ENCODE measurements at regions not wholly inside any gene's neighbourhood (a gene's known extent, or its start where the extent isn't known, plus 50 kb on each side); places are given as distances from the start of the nearest gene placed in this dataset.
"Not testable (repeated sequence)": the region's sequence is repeated elsewhere in the genome, so short reads cannot be mapped to it uniquely, and the experiment has no call there.

DNA sequence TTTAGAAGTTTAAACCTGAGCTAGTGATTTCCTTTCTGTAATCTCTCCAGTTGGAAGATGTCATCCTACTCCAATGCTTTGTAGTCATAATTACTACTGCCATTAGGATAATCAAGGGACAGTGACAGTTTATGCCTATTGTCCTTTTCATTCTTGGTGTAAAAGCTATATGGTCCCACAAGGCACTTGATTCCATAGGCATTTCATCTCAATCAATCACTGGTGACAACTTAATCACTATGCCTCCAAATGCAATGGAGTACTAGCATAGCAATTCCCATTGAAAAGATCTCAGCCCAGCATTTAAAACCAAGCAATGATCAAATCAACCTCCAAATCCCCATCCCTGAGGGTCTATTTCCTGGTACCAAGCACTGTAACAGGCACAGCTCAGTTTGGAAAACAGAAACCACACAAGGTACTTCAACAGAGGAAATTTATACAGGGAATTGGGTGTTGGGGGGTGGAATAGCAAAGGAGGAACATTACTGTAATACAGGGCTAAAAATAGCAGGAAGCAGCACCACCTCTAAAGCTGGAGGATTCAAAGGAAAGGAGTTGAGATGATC, 51.0 kb downstream of the FHIP2A start:
- DNase-seq (ENCODE audit: low read depth): no peak

DNA sequence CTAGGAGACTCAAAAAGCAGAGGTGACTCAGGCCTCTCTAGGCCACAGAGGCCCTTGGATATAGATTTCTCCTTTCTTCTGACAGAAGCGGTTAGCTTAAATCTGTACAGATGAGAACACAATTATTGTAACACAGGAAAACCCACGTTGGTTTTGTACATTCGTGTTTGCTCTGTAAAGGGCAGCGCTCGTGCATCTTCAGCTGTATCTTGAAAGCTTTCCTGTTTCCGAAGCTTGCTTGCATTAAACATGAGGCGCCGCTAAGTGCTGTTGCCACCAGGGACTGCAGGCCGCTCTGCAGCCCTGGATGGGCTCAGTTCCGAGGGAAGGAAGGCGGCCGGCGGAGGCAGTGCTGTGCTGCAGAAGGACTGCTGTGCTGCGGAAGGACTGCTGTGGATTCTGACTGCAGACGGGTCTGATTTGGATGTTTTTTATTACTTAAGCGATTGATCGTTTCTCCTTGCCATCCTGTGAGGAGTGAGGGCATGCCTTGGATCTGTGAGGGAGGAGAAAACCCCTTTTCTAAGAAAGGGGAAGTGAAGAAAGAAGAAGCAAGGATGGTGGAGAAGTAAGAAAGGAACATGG, 53.3 kb downstream of the FHIP2A start:
- peak; percentile 35 for DNase-seq (ENCODE audit: low read depth)

DNA sequence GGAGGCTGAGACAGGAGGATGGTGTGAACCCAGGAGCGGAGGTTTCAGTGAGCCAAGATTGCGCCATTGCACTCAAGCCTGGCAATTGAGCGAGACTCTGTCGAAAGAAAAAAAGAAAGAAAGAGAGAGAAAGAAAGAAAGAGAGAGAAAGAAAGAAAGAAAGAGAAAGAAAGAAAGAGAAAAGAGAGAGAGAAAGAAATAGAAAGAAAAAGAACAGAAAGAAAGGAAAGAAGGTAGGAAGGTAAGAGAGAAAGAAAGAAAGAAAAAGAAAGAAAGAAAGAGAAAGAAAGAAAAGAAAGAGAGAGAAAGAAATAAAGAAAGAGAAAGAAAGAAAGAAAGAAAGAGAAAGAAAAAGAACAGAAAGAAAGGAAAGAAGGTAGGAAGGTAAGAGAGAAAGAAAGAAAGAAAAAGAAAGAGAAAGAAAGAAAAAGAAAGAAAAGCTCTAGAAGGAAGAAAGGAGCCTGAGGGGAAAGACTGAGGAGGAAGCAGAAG, 54.1 kb downstream of the FHIP2A start:
- not testable (repeated sequence) for DNase-seq (ENCODE audit: low read depth)

DNA sequence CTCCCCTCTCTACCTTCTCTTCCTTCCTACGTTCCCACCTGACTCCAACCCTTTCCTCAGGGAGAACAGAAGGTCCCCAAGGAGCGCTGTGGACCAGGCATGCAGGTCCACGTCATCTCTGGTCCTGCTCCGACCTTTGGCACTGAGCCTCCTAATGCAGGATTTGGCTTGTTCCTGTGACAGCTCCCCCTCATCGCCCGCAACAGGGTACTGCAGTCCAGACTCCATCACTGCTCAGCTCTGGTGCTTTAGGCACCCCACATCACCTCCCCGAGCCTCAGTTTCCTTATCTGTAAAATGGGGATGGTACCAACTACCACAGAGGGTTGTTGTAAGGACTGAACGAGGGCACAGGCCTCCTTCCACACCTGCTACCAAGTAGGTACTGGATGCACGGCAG, 54.6 kb downstream of the FHIP2A start:
- no peak for DNase-seq (ENCODE audit: low read depth)

DNA sequence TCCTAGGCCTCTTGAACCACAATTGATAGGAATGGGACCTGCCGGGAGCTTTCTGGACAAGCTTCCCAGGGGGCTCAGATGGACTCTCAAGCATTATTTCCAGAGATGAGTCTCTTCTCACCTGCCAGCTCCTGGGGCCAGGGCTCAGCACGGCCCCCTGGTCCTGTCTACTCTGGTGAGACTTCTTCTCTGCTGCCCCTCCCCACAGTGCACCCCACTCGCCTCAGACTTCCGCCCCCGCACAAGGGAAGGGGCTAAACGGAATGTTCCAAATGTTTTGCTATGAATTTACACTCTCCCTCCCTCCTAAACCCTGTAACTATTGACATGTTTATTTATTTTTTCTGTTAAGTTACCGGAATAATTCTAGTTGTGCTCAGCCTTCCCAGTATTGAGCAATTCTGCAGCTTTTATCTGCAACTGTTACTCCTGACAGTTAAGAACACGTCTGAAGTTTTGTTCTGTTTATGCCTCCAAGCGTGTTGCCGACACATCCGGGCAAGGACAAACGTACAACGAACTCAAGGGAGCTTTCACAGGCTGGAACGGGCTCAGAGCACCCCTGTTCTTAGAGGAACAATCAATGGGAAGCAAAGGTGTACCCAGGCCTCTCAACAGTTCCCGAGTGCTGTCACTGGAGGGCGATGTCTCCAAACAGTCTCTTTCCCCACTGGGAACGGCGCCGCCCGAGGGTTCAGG, 55.2 kb downstream of the FHIP2A start:
- DNase-seq (ENCODE audit: low read depth): peak; percentile 20

DNA sequence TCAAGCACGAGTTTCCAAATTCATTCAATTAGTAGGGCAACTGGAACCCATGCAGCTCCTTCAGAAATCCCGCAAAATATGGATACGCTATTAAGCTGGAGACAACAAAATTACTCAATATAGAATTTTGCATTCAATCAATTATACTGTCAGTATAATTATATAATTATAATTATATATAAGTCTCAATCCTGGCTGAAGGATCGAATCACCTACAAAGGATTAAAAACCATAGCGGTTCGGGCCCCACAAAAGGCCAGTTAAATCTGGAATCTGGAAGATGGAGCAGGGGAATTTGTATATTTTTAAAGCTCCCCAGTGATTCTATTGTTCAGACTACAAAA, 55.7 kb downstream of the FHIP2A start:
- no peak for DNase-seq (ENCODE audit: low read depth)

DNA sequence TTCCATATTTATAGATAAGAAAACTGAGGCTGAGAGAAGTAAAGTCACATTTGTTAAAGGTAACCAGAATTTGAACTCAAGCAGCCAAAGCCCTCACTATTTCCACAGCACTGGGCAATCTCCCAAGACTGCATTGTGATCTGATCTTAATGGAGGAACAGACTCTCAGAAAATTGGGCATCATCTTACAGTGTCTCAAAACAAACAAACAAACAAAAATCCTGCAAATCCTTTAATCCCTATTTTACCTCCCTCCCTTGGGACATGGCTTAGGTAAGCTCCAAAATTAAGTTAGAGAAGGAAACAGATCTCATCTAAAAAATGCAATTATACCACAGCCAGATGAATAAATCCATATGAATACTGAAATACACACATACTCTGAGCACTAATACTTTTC, 57.5 kb downstream of the FHIP2A start:
- peak; percentile 42 for DNase-seq (ENCODE audit: low read depth)

DNA sequence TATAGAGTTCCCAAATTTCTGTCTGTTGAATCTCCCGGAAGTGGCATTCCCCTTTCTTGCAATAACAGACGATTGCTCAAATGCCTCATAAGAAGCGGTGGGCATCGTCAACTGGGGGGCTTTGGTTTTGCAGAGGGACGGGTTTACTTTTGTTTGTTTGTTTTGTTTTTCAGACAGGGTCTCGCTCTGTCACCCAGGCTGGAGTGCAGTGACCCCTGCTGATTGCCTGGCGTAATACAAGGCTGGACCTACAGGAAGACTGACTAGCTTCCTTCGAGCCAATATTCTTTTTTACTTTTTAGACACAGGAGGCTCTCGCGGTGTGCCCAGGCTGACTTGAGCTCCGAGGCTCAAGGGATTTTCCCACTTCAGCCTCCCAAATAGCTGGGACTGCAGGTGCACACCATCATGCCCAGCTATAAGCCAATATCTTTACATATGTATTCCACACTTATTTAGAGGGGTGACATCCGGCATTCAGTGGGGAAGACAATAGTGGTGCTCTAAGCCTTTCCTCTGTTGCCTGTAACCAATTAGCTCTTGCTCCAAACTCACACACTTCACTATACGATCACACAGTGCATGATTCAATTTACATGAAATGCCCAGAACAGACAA, 58.1 kb downstream of the FHIP2A start:
- DNase-seq (ENCODE audit: low read depth): peak; percentile 6

DNA sequence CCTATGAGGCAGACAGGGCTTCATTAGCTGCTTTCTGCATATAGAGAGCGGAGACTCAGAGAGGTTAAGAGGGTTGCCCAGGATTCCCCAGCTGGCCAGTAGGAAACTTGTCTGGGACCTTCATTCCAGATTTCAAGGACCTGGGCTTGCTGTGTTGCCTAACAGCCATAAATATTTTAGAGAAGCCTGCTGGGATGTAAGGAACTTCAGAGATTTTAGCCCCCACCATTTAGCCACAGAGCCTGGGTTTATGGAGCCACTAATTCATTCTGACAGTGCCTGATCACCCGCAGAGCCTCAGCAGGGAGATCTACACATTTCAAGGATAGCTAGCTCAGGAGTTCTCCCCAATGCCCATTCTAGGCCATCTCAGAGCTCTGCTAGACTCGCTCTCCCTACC, 56.6 kb upstream of the TRUB1 start:
- no peak for DNase-seq (ENCODE audit: low read depth)

DNA sequence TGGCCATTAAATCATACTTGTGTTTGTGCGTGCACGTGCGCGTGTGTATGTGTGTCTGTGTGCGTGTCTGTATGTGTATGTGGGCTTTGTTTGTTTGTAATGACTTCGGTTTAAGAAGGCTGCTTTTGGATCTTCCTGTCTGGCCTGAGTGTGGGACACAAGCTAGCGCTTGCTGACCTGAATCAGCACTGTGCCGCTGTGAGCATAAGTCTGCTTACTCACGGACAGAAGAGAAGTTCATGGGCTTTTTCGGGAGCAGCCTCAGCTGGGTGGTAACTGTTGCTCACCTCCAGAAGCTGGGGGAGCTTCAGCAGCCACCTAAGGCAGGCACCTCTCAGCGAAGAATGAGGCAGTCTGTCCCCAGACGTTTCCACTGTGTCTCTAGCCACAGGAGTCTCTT, 56.1 kb upstream of the TRUB1 start:
- no peak for DNase-seq (ENCODE audit: low read depth)

DNA sequence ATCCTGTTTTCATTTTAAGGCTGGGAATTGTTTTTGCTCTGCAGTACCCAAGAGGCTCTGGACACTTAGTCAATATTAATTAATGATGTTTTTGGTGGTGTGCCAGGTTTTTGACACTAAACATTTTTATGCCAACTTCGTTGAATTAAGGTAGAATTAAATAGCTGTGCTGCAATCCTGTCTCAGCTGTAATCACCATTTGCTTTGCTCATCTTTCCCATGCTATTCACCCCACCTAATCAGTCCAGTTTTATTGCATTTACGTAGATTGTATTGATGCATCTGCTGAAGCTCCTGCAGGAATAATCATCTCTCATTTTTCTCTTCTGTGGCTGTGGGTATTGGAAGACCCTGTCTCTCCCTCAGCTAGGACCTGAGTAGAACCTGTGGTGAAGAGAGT, 52.6 kb upstream of the TRUB1 start:
- DNase-seq (ENCODE audit: low read depth): no peak

Data from fibroblast of gingiva (primary cell).